ENCODE measurements at regions not wholly inside any gene's neighbourhood (a gene's known extent, or its start where the extent isn't known, plus 50 kb on each side); places are given as distances from the start of the nearest gene placed in this dataset.

DNA sequence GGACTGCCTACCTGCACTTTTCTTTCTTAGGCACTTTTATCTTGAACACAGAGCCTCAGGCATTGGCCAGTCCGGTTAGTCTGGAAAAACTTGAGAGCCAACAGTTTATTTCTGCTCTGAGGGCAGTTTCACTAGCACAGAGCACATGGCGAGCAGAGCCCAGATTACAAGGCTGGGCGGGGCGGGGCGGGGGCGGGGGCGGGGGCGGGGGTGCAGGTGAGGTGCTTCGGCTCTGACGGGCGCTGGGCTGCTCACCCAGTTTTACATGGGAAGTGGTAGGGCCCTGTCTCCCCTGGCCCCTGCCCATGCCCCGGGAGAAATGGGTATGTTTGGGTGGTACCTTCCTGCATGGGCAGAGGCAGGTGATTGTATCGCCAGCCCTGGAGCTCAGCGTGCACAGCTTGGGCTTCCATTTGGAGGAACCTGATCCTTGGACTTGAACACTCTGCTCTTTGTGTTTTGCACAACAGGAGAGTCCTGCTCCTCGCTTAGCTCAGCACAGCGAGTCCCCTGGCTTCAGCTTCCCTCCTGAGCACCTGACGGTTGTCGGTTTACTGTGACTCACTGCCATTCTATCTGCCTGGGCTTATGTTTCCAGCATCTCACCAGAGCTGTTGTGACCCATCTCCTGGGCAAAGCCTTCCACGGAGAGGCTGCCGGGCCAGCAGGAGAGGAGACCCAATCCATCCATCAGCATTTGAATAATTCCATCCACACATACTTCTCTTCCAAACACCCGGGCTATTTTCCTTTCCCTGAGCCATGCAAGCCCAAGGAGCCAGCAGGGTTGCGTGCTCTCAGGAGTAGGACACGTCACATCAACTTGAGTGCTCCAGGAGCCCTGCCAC, 108.5 kb downstream of the ARF6 start:
- H3K9me3 Mint-ChIP-seq, result no peaks in the 10 kb centered on the region
- peak overlapping the region; percentile 97 for H3K27ac Mint-ChIP-seq
- H3K4me1 Mint-ChIP-seq, result peaks cover 73% of the 10 kb centered on the region
- H3K27me3 Mint-ChIP-seq, result no peaks in the 10 kb centered on the region
- H3K4me3 Mint-ChIP-seq, result peak overlapping the region; percentile 78
- H3K36me3 Mint-ChIP-seq, result no peaks in the 10 kb centered on the region
- ATAC-seq, result peak; percentile 63

DNA sequence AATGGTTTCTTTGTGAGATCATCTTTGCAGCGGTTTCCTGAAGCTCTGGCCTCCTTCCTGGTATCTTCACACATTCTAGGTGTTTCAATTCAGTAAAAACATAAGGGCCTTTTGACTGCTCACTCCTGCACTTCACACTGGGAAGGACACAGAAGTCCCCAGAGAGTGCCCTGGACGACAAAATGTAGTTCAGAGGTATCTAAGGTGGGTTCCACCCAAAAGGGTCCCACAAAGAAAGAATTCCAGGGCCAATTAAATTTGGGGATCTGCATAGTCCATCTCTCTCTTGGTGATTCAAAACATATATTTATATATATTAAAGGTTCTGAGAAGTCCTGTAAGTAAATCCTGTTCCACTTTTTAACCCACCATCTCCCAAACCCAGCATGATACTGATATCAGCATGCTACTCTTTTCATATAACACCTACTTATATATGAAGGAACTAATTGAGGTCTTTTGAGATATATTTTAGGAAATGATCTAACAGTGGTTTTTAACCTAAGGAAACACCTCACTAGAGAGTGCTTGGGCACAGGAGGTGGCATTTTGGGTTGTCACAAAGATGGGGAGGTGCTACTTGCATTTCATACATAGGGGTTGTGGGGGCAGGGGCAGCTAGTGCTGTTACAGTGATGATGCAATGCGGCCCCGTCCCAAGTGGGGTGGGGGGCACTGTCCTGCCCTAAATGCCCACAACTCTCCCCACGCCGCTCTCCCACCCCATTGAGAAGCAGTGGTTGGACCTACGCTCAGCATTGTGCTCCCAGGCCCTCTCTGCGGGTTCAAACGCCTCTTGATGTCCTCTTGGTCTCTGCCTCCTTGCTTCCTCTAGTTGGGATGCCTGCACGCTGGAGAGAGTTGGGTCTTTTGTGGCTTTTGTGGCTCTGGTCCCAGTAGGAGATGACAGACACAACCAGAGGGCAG, 109.4 kb downstream of the ARF6 start:
- peak overlapping the region; percentile 97 for H3K27ac Mint-ChIP-seq

DNA sequence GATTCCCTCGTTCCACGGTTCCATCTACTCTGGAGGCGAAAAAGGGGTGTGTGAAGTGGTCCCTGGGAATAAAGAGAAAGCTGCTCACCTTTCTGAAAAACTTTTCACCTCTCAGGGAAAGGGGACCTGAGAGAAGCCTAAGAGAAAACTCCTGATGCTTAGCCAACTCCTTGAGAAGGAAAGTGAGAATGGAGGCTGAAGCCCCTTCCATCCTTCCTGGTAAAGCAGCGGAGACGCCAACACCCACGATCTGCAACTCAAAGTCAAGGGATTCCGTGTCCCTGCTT, 110.0 kb downstream of the ARF6 start:
- Mint-ChIP-seq H3K27me3 (no peaks in the 10 kb centered on the region), H3K4me3 (peak overlapping the region; percentile 82), H3K4me1 (peaks cover 64% of the 10 kb centered on the region), H3K36me3 (no peaks in the 10 kb centered on the region), H3K9me3 (no peaks in the 10 kb centered on the region), H3K27ac (peak overlapping the region; percentile 97)
- no peak for ATAC-seq

More for the DNA sequence above, 109.4 kb downstream of the ARF6 start:
- Mint-ChIP-seq H3K4me3 (peak overlapping the region; percentile 82), H3K27me3 (no peaks in the 10 kb centered on the region), H3K4me1 (peaks cover 70% of the 10 kb centered on the region), H3K9me3 (no peaks in the 10 kb centered on the region), H3K36me3 (no peaks in the 10 kb centered on the region)
- peak; percentile 52 for ATAC-seq

DNA sequence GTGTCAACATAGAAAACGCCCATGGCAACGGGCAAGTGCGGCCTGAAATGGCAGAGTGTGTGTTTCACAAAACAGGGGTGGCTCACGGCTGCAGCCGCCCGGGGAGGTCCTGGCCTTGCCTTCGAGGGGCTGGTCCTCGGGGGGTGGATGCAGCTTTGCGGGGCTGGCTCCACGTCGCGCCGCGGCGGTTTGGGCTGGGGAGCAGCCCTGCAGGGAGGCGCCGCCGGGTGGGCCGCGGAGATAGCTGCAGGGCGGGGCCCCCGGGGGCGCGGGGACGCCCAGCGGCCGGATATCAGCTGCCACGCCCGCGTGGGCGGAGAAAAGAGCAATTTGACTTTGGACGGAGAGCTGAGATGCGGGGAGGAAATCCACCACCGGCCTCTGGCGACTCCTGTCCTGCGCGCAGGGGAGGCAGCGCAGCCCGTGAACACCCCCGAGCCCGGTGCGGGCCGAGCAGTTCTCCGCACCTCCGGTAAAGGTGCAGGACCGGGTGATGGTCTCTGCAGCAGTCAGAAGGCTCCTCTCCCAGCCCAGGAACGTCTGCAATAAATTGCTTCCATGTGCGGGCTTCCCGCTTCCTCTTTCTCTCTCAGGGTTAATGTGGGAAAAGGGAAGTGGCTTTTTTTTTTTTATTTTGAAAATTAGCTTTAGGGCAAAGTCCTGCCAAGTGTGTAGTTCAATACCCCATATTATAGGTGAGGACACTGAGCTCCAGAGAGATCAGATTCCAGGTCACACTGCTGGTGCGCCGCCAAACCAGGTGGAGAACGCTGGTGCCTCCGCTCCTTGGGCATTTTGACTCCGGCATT, 110.5 kb downstream of the ARF6 start:
- no peaks in the 10 kb centered on the region for H3K27me3 Mint-ChIP-seq
- H3K4me3 Mint-ChIP-seq, result peak overlapping the region; percentile 82
- H3K36me3 Mint-ChIP-seq, result no peaks in the 10 kb centered on the region
- peak overlapping the region; percentile 97 for H3K27ac Mint-ChIP-seq
- no peaks in the 10 kb centered on the region for H3K9me3 Mint-ChIP-seq
- H3K4me1 Mint-ChIP-seq, result peaks cover 67% of the 10 kb centered on the region
- ATAC-seq, result peak; percentile 75

DNA sequence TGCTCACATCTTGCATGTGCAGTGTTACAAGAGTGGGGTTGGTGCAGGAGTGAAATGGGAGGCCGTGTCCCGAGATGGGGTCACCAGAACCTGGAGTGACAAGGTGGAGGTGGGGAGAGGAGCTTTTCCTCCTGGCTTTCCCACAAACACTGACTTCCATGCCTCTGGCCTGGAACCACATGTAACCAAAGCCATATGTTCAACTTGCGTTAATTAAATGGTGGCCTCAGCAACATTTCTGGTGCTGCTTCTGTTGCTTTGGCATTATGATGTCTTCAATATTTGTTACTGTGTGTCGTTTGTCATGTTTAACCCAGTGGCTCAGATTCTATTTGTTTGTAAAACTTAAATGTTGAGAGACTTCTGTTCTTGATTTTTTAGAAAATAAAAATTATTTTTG, 110.2 kb downstream of the VCPKMT start:
- H3K4me1 Mint-ChIP-seq, result peaks cover 60% of the 10 kb centered on the region
- H3K36me3 Mint-ChIP-seq, result peaks cover 10% of the 10 kb centered on the region
- H3K27ac Mint-ChIP-seq, result peak overlapping the region; percentile 46
- H3K9me3 Mint-ChIP-seq, result no peaks in the 10 kb centered on the region
- H3K27me3 Mint-ChIP-seq, result no peaks in the 10 kb centered on the region
- no peak overlapping the region for H3K4me3 Mint-ChIP-seq
- no peak for ATAC-seq

DNA sequence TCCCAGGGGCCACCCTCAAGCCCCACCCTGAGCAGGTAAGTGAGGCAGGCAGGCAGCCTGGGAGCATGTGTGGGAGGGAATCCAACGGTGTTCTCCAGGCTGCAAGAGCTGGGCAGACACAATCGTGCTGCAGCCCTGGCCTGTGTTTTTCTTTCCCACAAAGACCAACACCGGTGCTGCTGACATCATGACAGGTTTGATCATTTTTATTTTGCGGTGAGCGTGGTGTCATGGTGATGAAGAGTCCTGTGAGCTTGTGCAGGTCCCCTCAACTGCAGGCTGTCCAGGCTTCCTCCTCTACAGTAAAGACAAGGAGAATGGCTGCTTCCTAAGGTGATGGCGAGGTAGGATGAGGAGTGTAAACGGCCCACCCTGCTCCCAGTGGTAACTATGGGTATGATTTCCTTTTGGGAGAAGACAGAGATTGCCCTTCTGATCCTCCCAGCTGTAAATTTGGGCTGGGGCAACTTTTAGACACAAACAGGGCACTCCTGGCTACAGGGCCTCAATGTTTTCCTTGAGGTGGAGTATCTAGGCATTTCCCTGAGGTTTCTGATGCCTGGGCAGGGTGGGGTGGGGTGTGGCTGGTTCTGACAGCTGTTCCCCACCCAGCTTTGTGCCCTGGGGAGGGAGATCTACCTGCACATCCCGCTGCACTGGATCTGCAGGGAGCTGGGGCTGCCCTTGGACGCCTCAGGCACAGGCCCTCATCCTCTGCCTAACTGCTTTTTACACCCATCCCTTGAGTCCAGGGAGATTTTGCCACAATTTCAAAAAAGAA, 109.1 kb downstream of the VCPKMT start:
- peak overlapping the region; percentile 82 for H3K27ac Mint-ChIP-seq
- no peak overlapping the region for H3K4me3 Mint-ChIP-seq

DNA sequence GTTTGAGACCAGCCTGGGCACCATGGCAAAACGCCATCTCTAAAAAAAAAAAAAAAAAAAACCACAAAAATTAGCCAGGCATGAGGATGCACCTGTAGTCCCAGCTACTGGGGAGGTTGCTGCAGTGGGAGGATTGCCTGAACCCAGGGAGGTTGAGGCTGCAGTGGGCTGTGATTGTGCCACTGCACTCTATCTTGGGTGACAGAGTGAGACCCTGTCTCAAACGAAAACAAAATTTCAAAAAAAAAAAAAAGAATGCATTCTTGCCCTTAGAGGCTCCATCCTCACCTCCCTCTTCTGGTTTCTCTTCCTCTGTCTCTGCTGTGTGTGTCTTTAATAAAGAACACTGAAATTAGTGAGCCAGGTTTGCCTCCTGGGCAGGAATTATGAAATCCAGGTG, 107.8 kb downstream of the VCPKMT start:
- Mint-ChIP-seq H3K4me3 (peak overlapping the region; percentile 21), H3K27me3 (no peaks in the 10 kb centered on the region), H3K36me3 (peaks cover 10% of the 10 kb centered on the region), H3K27ac (peak overlapping the region; percentile 82), H3K9me3 (no peaks in the 10 kb centered on the region), H3K4me1 (peaks cover 48% of the 10 kb centered on the region)
- peak; percentile 80 for ATAC-seq

More for the DNA sequence above, 109.1 kb downstream of the VCPKMT start:
- Mint-ChIP-seq H3K9me3 (no peaks in the 10 kb centered on the region), H3K4me1 (peaks cover 48% of the 10 kb centered on the region), H3K36me3 (peaks cover 10% of the 10 kb centered on the region), H3K27me3 (no peaks in the 10 kb centered on the region)
- ATAC-seq, result no peak

DNA sequence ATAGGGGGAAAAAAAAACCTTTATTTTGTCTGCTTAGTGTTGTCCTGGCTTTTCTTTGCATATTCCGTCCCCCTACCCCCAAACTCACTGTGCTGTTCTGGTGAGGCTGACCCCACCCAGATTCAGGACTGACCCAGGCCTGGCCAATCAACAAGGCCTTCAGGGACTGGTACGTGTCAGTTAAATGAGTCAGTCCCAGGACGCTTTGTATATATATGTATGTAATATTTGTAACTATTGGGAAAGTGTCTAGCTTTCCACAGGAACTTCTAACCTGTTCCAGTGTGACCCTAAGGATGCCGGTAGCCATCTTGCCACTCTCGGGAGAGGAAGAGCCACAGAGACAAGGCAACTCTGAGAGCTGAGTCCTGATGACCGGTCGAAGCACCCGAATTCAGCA, 107.4 kb downstream of the VCPKMT start:
- ATAC-seq, result peak; percentile 27
- Mint-ChIP-seq H3K4me1 (peaks cover 46% of the 10 kb centered on the region), H3K9me3 (no peaks in the 10 kb centered on the region), H3K27ac (peak overlapping the region; percentile 82), H3K4me3 (peak overlapping the region; percentile 21), H3K27me3 (no peaks in the 10 kb centered on the region), H3K36me3 (peaks cover 10% of the 10 kb centered on the region)

DNA sequence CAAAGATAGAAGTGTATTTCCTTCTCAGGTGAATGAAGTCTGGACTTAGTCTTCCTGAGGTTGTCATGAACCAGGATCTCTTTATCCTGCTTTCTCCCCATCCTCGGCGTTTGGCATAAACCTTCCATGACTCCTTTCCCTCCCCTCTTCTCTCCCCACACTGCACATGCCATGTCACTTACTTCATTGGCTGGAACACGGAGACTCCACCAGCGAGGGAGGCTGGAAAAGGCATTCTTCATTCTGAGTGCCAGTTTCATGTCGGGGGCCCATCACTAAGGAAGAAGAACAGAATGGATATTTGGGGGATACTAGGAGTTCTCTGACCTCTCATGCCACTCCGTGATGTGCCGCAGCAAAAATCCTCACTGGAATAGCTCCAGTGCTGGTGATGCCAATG, 105.6 kb downstream of the VCPKMT start:
- Mint-ChIP-seq H3K27me3 (no peaks in the 10 kb centered on the region), H3K4me3 (no peak overlapping the region), H3K27ac (peak overlapping the region; percentile 61), H3K4me1 (peaks cover 51% of the 10 kb centered on the region), H3K36me3 (peaks cover 18% of the 10 kb centered on the region), H3K9me3 (no peaks in the 10 kb centered on the region)
- no peak for ATAC-seq

DNA sequence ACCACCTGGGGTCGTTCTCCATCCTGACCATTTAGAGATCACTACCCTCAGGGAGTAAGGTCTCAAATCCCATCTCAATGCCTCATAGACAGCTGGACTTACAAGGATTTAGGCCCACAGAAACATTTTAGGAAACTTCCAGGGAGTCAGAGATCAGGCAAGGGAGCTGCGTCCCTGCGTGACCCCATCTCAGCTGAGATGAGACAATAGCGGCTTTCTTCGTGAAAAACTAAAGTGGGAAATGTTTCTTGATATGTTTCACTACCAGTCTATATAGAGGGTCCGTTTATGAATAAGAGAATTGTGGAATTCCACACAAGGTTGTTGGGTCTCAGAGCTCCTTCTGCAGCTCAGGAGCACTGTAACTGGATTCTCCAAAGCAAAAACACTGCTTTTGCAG, 105.1 kb downstream of the VCPKMT start:
- peaks cover 18% of the 10 kb centered on the region for H3K36me3 Mint-ChIP-seq
- no peaks in the 10 kb centered on the region for H3K27me3 Mint-ChIP-seq
- H3K9me3 Mint-ChIP-seq, result no peaks in the 10 kb centered on the region
- H3K27ac Mint-ChIP-seq, result peak overlapping the region; percentile 61
- H3K4me1 Mint-ChIP-seq, result peaks cover 56% of the 10 kb centered on the region
- H3K4me3 Mint-ChIP-seq, result no peak overlapping the region
- ATAC-seq, result no peak

DNA sequence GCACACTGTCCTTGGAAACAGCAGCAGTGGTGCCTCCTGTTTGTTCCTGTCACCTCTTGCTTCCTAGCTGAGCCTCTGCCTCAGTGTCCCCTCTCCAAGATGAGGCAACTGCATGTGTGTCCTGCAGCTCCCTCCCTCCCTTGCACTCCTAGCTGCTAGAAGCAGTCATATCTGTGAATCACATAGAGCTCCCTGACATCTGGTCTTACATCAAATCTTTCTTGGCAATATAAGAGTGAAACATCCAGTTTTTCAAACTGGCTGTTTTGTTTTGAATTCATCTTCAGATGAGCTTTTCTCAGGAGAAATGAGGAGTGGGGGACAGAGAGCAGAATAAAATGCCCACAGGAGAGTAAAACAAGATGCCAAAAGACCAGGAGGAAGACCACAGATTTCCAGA, 103.7 kb downstream of the VCPKMT start:
- peaks cover 18% of the 10 kb centered on the region for H3K36me3 Mint-ChIP-seq
- H3K4me3 Mint-ChIP-seq, result no peak overlapping the region
- no peaks in the 10 kb centered on the region for H3K27me3 Mint-ChIP-seq
- H3K27ac Mint-ChIP-seq, result peak overlapping the region; percentile 61
- H3K4me1 Mint-ChIP-seq, result peaks cover 58% of the 10 kb centered on the region
- H3K9me3 Mint-ChIP-seq, result no peaks in the 10 kb centered on the region
- ATAC-seq, result no peak

DNA sequence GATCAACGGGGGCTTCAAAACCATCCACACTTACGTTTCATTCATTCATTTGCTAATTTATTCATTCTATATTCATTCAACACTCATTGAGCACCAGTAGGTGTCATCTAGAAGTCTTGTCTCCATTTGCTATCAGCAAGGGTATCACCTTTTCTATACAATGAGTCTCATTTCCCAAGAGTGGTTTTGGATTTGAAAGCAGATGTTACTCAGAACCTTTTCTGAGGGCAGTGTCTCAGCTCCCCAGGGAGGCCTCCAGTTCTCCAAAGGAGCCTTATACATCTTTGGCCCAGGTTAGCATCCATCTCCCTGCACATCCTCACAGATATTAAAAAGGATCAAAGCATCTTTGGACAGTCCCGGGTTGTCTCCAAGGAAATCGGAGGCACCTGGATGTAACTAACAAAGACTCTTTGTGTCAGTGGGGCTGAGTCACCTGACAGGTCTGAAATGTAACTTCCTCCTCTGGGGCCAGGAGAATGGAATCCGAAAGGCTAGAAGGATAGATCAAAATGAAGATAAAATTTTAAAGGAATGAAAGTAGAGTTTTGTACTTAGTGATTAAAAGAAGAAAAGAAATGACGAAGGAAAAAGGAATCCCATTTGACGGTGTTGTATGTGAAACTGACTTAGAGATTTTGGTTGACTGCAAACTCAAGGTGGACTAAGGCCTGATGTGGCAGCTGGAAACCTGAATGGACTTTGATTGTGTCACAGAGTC, 103.0 kb downstream of the VCPKMT start:
- Mint-ChIP-seq H3K27ac (peak overlapping the region; percentile 61), H3K36me3 (peaks cover 18% of the 10 kb centered on the region), H3K9me3 (no peaks in the 10 kb centered on the region), H3K4me3 (no peak overlapping the region), H3K4me1 (peaks cover 54% of the 10 kb centered on the region), H3K27me3 (no peaks in the 10 kb centered on the region)
- ATAC-seq, result no peak

DNA sequence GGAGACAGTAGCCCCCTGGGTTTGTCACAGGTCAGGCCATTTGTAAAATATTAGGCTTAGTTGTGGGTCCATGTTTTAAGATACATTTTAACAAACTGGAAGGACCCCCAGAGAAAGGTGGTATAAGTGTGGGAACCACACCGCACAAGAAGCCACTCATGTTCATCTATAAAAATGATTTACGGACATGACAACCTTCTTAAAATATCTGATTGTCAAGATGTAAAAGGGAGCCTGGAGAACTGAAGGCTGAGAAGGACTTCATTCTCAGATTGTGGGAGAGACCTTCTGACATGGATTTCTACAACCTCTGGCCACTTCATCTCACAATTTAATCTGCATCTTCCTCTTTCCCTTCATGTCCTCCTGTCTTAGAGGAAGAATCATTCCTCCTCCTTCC, 102.4 kb downstream of the VCPKMT start:
- H3K27me3 Mint-ChIP-seq, result no peaks in the 10 kb centered on the region
- H3K27ac Mint-ChIP-seq, result peak overlapping the region; percentile 61
- H3K4me3 Mint-ChIP-seq, result no peak overlapping the region
- no peak for ATAC-seq
- no peaks in the 10 kb centered on the region for H3K9me3 Mint-ChIP-seq
- peaks cover 18% of the 10 kb centered on the region for H3K36me3 Mint-ChIP-seq
- H3K4me1 Mint-ChIP-seq, result peaks cover 48% of the 10 kb centered on the region
